Retinal pigment epithelial cell (primary cell): ENCODE measurements at regions not wholly inside any gene's neighbourhood (a gene's known extent, or its start where the extent isn't known, plus 50 kb on each side); places are given as distances from the start of the nearest gene placed in this dataset.

Source experiments
- DNase-seq: peaks from one replicate; pipeline ENCODE4 v3.0.0-alpha.2; 2010; ENCODE audit warnings: low read depth
- H3K4me3 ChIP-seq: 2 replicates; pipeline ENCODE4 v1.5.1; 2011; ENCODE audit warnings: mild to moderate bottlenecking, low read length, control low read depth, moderate library complexity
- TF ChIP-seq, protein P1 (sequence below): conservative IDR thresholded peaks from 2 replicates; pipeline ENCODE4 v1.5.1; 2011; ENCODE audit warnings: low read depth, low read length, control low read depth, inconsistent platforms

GRCh38 chr18:34297287-34297686 lies 72.6 kb upstream of the NOL4 start:
- no peak overlapping the region for H3K4me3 ChIP-seq
- no peak for DNase-seq
- TF ChIP-seq, protein P1, sequence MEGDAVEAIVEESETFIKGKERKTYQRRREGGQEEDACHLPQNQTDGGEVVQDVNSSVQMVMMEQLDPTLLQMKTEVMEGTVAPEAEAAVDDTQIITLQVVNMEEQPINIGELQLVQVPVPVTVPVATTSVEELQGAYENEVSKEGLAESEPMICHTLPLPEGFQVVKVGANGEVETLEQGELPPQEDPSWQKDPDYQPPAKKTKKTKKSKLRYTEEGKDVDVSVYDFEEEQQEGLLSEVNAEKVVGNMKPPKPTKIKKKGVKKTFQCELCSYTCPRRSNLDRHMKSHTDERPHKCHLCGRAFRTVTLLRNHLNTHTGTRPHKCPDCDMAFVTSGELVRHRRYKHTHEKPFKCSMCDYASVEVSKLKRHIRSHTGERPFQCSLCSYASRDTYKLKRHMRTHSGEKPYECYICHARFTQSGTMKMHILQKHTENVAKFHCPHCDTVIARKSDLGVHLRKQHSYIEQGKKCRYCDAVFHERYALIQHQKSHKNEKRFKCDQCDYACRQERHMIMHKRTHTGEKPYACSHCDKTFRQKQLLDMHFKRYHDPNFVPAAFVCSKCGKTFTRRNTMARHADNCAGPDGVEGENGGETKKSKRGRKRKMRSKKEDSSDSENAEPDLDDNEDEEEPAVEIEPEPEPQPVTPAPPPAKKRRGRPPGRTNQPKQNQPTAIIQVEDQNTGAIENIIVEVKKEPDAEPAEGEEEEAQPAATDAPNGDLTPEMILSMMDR, result no peak

GRCh38 chr18:34299828-34300227 lies 75.1 kb upstream of the NOL4 start:
- no peak overlapping the region for H3K4me3 ChIP-seq
- TF ChIP-seq, protein P1, result no peak
- no peak for DNase-seq

DNA sequence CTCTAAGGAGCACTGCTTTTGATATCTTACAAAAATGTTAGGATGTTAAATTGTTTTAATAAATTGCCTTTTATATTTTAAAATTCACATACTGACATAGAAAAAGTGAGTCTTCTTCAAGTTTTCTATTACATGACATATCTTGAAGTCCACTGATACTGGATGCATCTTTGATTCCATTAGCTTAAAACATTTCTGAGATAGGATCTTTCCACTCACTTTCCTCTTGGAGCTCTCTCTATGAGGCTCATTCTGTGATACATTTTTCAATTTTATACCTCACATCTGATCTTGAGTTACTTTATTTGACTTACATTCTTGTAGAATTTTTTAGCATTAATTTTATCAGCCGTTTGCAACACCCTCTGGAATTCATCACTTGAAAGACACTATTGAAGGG lies 86.8 kb upstream of the NOL4 start:
- H3K4me3 ChIP-seq, result no peak overlapping the region
- TF ChIP-seq, protein P1, result no peak
- DNase-seq, result no peak

DNA sequence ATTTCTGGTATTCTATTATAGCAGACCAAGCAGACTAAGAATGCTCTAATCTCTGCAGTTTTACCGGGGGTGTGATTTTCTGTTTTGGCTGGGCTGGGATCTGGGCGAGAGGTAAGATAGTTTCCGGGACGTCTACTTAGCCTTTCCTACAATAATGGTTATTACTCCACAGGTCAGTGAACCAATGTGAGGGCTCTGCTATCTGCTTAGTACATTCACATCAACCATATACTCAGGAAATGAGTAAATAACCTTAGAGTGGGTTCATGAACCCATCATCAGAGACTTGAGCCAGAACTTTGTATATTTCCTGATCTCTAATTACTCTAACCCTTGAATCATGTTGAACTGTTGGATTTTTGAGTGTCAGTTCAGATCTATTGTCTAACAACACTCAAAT lies 90.1 kb upstream of the NOL4 start:
- TF ChIP-seq, protein P1, result no peak
- DNase-seq, result no peak
- no peak overlapping the region for H3K4me3 ChIP-seq

DNA sequence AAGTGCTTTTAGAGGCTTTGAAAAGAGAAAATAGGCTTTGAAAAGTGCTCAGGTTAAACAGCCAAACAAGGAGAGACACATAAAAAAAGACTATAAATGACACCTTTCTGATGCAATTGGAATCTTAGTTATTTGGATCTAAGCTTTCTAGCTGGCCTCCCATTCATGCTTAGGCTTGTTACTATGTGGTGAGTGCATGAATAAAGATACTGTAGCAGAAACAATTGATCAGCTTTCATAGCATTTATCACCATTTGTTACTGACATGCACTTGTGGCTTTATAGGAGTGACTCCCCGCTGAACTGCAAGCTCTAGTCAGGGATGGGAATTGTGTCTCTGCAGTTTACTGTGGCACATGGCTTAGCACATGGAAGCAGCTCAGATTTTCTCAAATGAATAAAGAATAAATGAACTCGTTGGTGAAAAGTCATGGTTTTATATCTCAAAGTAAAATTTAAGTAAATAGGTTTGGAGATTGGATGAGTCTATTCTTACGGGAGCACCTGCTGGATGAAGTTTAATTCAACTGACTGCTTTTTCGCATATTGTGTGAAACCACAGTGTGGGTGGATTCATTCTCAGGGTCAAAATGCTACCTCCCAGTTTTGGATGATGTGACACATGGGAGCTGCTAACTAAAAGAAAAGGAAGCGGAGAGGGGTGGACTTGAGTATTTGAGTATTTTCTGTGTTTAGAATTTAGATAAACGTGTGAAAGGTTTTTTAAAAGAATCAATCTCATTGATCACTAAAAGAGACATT lies 91.1 kb upstream of the NOL4 start:
- H3K4me3 ChIP-seq, result no peak overlapping the region
- TF ChIP-seq, protein P1, result no peak
- no peak for DNase-seq

- no peak overlapping the region for H3K4me3 ChIP-seq
- no peak for DNase-seq
- TF ChIP-seq, protein P1, result no peak
Measured at GRCh38 chr18:34320267-34320666, 95.6 kb upstream of the NOL4 start.

DNA sequence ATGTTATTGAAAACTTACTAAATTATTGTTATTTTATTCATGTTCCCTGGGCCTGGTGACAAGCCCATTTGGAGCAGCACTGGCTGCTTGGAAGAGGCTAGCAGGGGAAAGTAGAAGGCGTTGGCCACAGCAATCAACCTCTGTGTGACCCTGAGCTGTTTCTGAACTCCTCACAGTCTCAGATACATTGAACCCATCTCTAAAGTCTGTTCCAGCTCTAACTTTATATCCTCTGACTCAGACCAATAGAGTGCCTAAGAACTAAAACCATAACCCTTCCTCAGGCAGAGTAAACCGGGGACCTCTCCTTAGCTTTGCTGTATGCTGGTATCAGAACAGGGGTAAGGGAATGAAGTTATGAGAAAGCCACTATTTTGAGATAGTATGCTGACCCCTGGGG lies 96.4 kb upstream of the NOL4 start:
- DNase-seq, result no peak
- TF ChIP-seq, protein P1, result no peak
- H3K4me3 ChIP-seq, result no peak overlapping the region
